ENCODE measurements at regions not wholly inside any gene's neighbourhood (a gene's known extent, or its start where the extent isn't known, plus 50 kb on each side); places are given as distances from the start of the nearest gene placed in this dataset.

DNA sequence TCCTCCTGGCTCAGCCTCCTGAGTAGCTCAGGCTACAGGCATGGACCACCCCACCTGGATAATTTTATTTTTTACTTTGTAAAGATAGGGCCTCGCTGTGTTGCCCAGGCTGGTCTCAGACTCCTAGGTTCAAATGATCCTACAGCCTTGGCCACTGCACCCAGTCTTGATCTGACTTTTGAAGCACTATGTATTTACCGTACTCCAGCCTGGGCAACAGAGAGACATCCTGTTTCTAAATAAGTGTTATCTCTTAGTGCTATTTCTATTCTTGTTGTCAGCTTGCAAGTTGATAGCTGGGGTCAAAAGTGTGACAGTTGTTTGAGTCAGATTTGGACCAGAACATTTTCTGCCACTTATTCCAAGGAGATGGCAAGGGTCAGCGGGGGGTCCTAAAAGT, 486.4 kb downstream of the NPIPA7 start:
- H3K9me3 ChIP-seq (ENCODE audit: control insufficient read depth, insufficient read depth, low read depth, low read length) = no peaks in the 10 kb centered on the region
- H2AFZ ChIP-seq (ENCODE audit: low read length) = no peak overlapping the region
- no peaks in the 10 kb centered on the region for H3K27me3 ChIP-seq (ENCODE audit: control insufficient read depth, insufficient read depth, low read length)
- H3K79me2 ChIP-seq (ENCODE audit: control insufficient read depth, insufficient read depth, low read length) = no peaks in the 10 kb centered on the region
- no peak overlapping the region for H3K9ac ChIP-seq (ENCODE audit: insufficient read depth, low read length)
- TF ChIP-seq, protein P1, sequence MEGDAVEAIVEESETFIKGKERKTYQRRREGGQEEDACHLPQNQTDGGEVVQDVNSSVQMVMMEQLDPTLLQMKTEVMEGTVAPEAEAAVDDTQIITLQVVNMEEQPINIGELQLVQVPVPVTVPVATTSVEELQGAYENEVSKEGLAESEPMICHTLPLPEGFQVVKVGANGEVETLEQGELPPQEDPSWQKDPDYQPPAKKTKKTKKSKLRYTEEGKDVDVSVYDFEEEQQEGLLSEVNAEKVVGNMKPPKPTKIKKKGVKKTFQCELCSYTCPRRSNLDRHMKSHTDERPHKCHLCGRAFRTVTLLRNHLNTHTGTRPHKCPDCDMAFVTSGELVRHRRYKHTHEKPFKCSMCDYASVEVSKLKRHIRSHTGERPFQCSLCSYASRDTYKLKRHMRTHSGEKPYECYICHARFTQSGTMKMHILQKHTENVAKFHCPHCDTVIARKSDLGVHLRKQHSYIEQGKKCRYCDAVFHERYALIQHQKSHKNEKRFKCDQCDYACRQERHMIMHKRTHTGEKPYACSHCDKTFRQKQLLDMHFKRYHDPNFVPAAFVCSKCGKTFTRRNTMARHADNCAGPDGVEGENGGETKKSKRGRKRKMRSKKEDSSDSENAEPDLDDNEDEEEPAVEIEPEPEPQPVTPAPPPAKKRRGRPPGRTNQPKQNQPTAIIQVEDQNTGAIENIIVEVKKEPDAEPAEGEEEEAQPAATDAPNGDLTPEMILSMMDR (conservative IDR thresholded peaks at IDR 0.05 in 1 of 2, IDR thresholded peaks at IDR 0.05 in 1 of 2; ENCODE audit: low read depth in 1 of 2, low read length in 2 of 2) = no peak
- TF ChIP-seq EZH2 (IDR thresholded peaks at IDR 0.05; ENCODE audit: low read length, missing control alignments) = no peak
- no peak overlapping the region for H3K4me3 ChIP-seq (replicated peaks in 1 of 4; ENCODE audit: control extremely low read depth in 1 of 4, insufficient read depth in 1 of 4, low read depth in 3 of 4, low read length in 4 of 4)
- H3K27ac ChIP-seq (ENCODE audit: insufficient read depth, low read length) = no peak overlapping the region
- H4K20me1 ChIP-seq (ENCODE audit: control insufficient read depth, extremely low read depth, insufficient read depth, low read length) = no peaks in the 10 kb centered on the region
- no peaks in the 10 kb centered on the region for H3K4me1 ChIP-seq (ENCODE audit: control insufficient read depth, extremely low read depth, insufficient read depth, low read length)
- H3K36me3 ChIP-seq (ENCODE audit: control insufficient read depth, insufficient read depth, low read length) = no peaks in the 10 kb centered on the region
- no peak for DNase-seq (ENCODE audit: low read depth in 2 of 2)
- H3K4me2 ChIP-seq (ENCODE audit: extremely low read depth, insufficient read depth, low read length) = no peak overlapping the region

DNA sequence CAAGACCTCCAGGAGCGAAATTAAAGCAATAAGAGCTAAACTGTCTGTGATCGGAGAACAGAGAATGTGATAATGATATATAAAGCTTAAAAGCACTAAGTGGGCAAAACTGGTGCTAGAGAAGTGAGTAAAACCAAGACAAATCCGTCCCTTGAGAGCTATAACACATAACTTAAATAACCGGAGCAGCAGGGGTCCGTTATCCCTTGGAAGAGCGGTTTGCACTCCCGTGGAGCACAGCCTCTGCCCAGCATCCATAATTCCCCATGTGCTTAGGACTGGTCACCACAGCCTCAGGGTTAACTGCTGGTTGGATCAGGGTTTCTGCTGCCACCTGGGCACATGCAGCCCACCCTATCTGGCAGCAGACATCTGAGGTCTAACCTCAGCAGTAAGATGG, 489.0 kb downstream of the NPIPA7 start:
- H3K4me2 ChIP-seq (ENCODE audit: extremely low read depth, insufficient read depth, low read length) = no peak overlapping the region
- no peak for DNase-seq (ENCODE audit: low read depth in 2 of 2)
- H3K4me1 ChIP-seq (ENCODE audit: control insufficient read depth, extremely low read depth, insufficient read depth, low read length) = no peaks in the 10 kb centered on the region
- no peaks in the 10 kb centered on the region for H4K20me1 ChIP-seq (ENCODE audit: control insufficient read depth, extremely low read depth, insufficient read depth, low read length)
- no peaks in the 10 kb centered on the region for H3K79me2 ChIP-seq (ENCODE audit: control insufficient read depth, insufficient read depth, low read length)
- TF ChIP-seq EZH2 (IDR thresholded peaks at IDR 0.05; ENCODE audit: low read length, missing control alignments) = no peak
- TF ChIP-seq, protein P1 (conservative IDR thresholded peaks at IDR 0.05 in 1 of 2, IDR thresholded peaks at IDR 0.05 in 1 of 2; ENCODE audit: low read depth in 1 of 2, low read length in 2 of 2) = no peak
- H3K27me3 ChIP-seq (ENCODE audit: control insufficient read depth, insufficient read depth, low read length) = no peaks in the 10 kb centered on the region
- no peak overlapping the region for H3K9ac ChIP-seq (ENCODE audit: insufficient read depth, low read length)
- H2AFZ ChIP-seq (ENCODE audit: low read length) = no peak overlapping the region
- no peak overlapping the region for H3K4me3 ChIP-seq (replicated peaks in 1 of 4; ENCODE audit: control extremely low read depth in 1 of 4, insufficient read depth in 1 of 4, low read depth in 3 of 4, low read length in 4 of 4)
- no peak overlapping the region for H3K27ac ChIP-seq (ENCODE audit: insufficient read depth, low read length)
- H3K36me3 ChIP-seq (ENCODE audit: control insufficient read depth, insufficient read depth, low read length) = no peaks in the 10 kb centered on the region
- H3K9me3 ChIP-seq (ENCODE audit: control insufficient read depth, insufficient read depth, low read depth, low read length) = no peaks in the 10 kb centered on the region

DNA sequence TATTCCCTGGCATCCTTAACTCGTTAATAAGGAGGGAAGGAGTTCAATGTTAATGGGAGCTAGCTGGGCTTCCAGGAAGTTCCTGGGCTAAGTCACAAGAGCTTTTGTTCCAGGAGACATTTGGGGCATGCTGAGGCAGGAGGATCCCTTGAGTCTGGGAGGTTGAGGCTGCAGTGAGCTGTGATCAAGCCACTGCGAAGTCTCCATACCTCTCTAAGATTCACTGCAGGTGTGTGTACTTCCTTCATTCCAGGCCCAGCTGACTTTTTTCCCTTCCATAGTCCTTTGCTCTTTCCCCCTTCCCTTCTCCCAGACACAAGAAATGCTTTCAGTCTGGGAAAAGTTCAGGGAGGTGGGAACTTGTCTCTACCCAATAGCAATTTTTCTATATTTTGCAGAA, 489.8 kb downstream of the NPIPA7 start:
- Histone ChIP-seq H3K4me3 (replicated peaks in 1 of 4; ENCODE audit: control extremely low read depth in 1 of 4, insufficient read depth in 1 of 4, low read depth in 3 of 4, low read length in 4 of 4) (no peak overlapping the region), H3K4me2 (ENCODE audit: extremely low read depth, insufficient read depth, low read length) (no peak overlapping the region), H3K27ac (ENCODE audit: insufficient read depth, low read length) (no peak overlapping the region), H2AFZ (ENCODE audit: low read length) (no peak overlapping the region), H3K79me2 (ENCODE audit: control insufficient read depth, insufficient read depth, low read length) (no peaks in the 10 kb centered on the region), H3K9ac (ENCODE audit: insufficient read depth, low read length) (no peak overlapping the region), H3K4me1 (ENCODE audit: control insufficient read depth, extremely low read depth, insufficient read depth, low read length) (no peaks in the 10 kb centered on the region), H4K20me1 (ENCODE audit: control insufficient read depth, extremely low read depth, insufficient read depth, low read length) (no peaks in the 10 kb centered on the region), H3K9me3 (ENCODE audit: control insufficient read depth, insufficient read depth, low read depth, low read length) (no peaks in the 10 kb centered on the region), H3K36me3 (ENCODE audit: control insufficient read depth, insufficient read depth, low read length) (no peaks in the 10 kb centered on the region), H3K27me3 (ENCODE audit: control insufficient read depth, insufficient read depth, low read length) (no peaks in the 10 kb centered on the region)
- no peak for TF ChIP-seq EZH2 (IDR thresholded peaks at IDR 0.05; ENCODE audit: low read length, missing control alignments)
- TF ChIP-seq, protein P1 (conservative IDR thresholded peaks at IDR 0.05 in 1 of 2, IDR thresholded peaks at IDR 0.05 in 1 of 2; ENCODE audit: low read depth in 1 of 2, low read length in 2 of 2) = no peak
- DNase-seq (ENCODE audit: low read depth in 2 of 2) = no peak
